HCT116 (cell line): ENCODE measurements at regions not wholly inside any gene's neighbourhood (a gene's known extent, or its start where the extent isn't known, plus 50 kb on each side); places are given as distances from the start of the nearest gene placed in this dataset.

Experiments
- ATAC-seq: fragments of 200-7000 bp; cut with Tn5 transposase; 2 replicates; pipeline ENCODE4 v1.9.1; 2020; ENCODE audit warnings: mild to moderate bottlenecking, moderate library complexity
- BruUV-seq: library from RNA; stranded (reverse); fragments of 400-500 nt; replicated peaks from 2 replicates; lab custom pipeline; 2021; lab: Mats Ljungman, UMichigan
- CTCF ChIA-PET: fragments of 300-600 bp; sonication (Branson Sonifier 250); formaldehyde crosslinking; loops from one replicate; lab custom pipeline; 2021; ENCODE audit warnings: antibody characterized with exemption; lab: Charles Lee
- POLR2A ChIA-PET: fragments of 300-600, 350-600 bp; sonication (Branson Sonifier 250); formaldehyde crosslinking; loops from one replicate; lab custom pipeline; 2021; ENCODE audit warnings: antibody characterized with exemption; lab: Charles Lee
- RAD21 ChIA-PET, 2 experiments: fragments of 300-600 bp; sonication (Branson Sonifier 250); formaldehyde crosslinking; loops; one replicate each; lab custom pipeline; 2023; ENCODE audit warnings: low total read pairs in 2 of 2; ENCODE audit not compliant: uncharacterized antibody in 2 of 2, unreplicated experiment in 2 of 2, low non-redundant PET in 1 of 2; lab: Charles Lee
- DNase-seq: peaks from one replicate; pipeline ENCODE4 v3.0.0-alpha.2; 2010; ENCODE audit warnings: low read depth, low spot score
- H2AFZ ChIP-seq: fragments of 200-600 bp; shearing (Covaris generic), sonication (generic); 2 replicates; pipeline ENCODE4 v1.6.1; 2017; ENCODE audit warnings: low read depth, mixed run types, mixed read lengths, antibody characterized with exemption, low read length; ENCODE audit not compliant: poor library complexity, severe bottlenecking
- H3K27ac ChIP-seq: 2 replicates; pipeline ENCODE4 v1.5.1; 2012; ENCODE audit warnings: low read depth, low read length
- H3K27me3 ChIP-seq: fragments of 200-600 bp; sonication (generic); 2 replicates; pipeline ENCODE4 v1.6.1; 2016; ENCODE audit warnings: mixed run types, low read length, mixed read lengths; ENCODE audit not compliant: insufficient read depth
- H3K36me3 ChIP-seq, 2 experiments: fragments of 200-500 bp in 1 of 2; fragments of 200-600 bp in 1 of 2; sonication (Bioruptor generic) in 1 of 2; sonication (generic) in 1 of 2; 2 replicates each; pipeline versions ENCODE4 v1.5.1 to v1.6.1; 2014 to 2016; ENCODE audit warnings: low read length in 2 of 2, inconsistent platforms in 1 of 2, mixed read lengths in 1 of 2, mixed run types in 1 of 2; ENCODE audit not compliant: insufficient read depth in 2 of 2, control insufficient read depth in 1 of 2
- H3K4me1 ChIP-seq, 2 experiments: fragments of 200-600 bp in 1 of 2; sonication (generic) in 1 of 2; 2 replicates each; pipeline versions ENCODE4 v1.5.1 to v1.6.1; 2012 to 2017; ENCODE audit warnings: low read length in 2 of 2, inconsistent platforms in 1 of 2, mild to moderate bottlenecking in 1 of 2, mixed read lengths in 1 of 2, mixed run types in 1 of 2, moderate library complexity in 1 of 2; ENCODE audit not compliant: insufficient read depth in 2 of 2, control insufficient read depth in 1 of 2
- H3K4me2 ChIP-seq: fragments of 200-600 bp; sonication (generic); 2 replicates; pipeline ENCODE4 v1.6.1; 2017; ENCODE audit warnings: mixed run types, low read length, mixed read lengths
- H3K4me3 ChIP-seq, 2 experiments: fragments of 200-600 bp in 1 of 2; sonication (generic) in 1 of 2; replicated peaks in 1 of 2; 2 replicates each; pipeline ENCODE4 v1.5.1; 2011 to 2016; ENCODE audit warnings: low read length in 2 of 2, control low read depth in 1 of 2, low read depth in 1 of 2, mild to moderate bottlenecking in 1 of 2, mixed read lengths in 1 of 2, mixed run types in 1 of 2
- H3K79me2 ChIP-seq: fragments of 200-600 bp; sonication (generic); 2 replicates; pipeline ENCODE4 v1.6.1; 2017; ENCODE audit warnings: mild to moderate bottlenecking, mixed run types, low read length, moderate library complexity, mixed read lengths; ENCODE audit not compliant: insufficient read depth
- H3K9ac ChIP-seq: fragments of 200-600 bp; sonication (generic); 2 replicates; pipeline ENCODE4 v1.6.1; 2016; ENCODE audit warnings: low read length, mixed read lengths
- H3K9me2 ChIP-seq: fragments of 200-600 bp; sonication (generic), shearing (Covaris generic); 2 replicates; pipeline ENCODE4 v1.6.1; 2017; ENCODE audit warnings: mixed run types, mild to moderate bottlenecking, moderate library complexity; ENCODE audit not compliant: insufficient read depth
- H3K9me3 ChIP-seq, 2 experiments: fragments of 200-500 bp in 1 of 2; fragments of 200-600 bp in 1 of 2; sonication (Bioruptor generic) in 1 of 2; sonication (generic) in 1 of 2; 2 replicates each; pipeline ENCODE4 v1.6.1; 2014 to 2017; ENCODE audit warnings: low read length in 2 of 2, mixed read lengths in 2 of 2, inconsistent platforms in 1 of 2, low read depth in 1 of 2, mild to moderate bottlenecking in 1 of 2, mixed run types in 1 of 2, moderate library complexity in 1 of 2; ENCODE audit not compliant: control insufficient read depth in 1 of 2, insufficient read depth in 1 of 2
- H4K20me1 ChIP-seq: fragments of 200-600 bp; sonication (generic), shearing (Covaris generic); 2 replicates; pipeline ENCODE4 v1.6.1; 2017; ENCODE audit warnings: mixed run types, mild to moderate bottlenecking, moderate library complexity; ENCODE audit not compliant: insufficient read depth
- CEBPB ChIP-seq: IDR thresholded peaks from 2 replicates; pipeline ENCODE4 v1.6.1; 2012; ENCODE audit warnings: low read depth
- EGR1 ChIP-seq: IDR thresholded peaks from 2 replicates; pipeline ENCODE4 v1.6.1; 2012; ENCODE audit warnings: low read depth
- ELF1 ChIP-seq: IDR thresholded peaks from 2 replicates; pipeline ENCODE4 v1.6.1; 2012; ENCODE audit warnings: low read depth, borderline replicate concordance
- EZH2 ChIP-seq: fragments of 200-600 bp; sonication (generic); IDR thresholded peaks from 2 replicates; pipeline ENCODE4 v1.6.1; 2017; ENCODE audit warnings: antibody characterized with exemption, mixed run types
- EZH2phosphoT487 ChIP-seq: fragments of 200-600 bp; IDR thresholded peaks from 2 replicates; pipeline ENCODE4 v1.6.1; 2018; ENCODE audit warnings: antibody characterized with exemption, borderline replicate concordance
- FOSL1 ChIP-seq: IDR thresholded peaks from 2 replicates; pipeline ENCODE4 v1.6.1; 2012; ENCODE audit warnings: low read depth
- JUND ChIP-seq: IDR thresholded peaks from 2 replicates; pipeline ENCODE4 v1.6.1; 2012
- POLR2AphosphoS5 ChIP-seq: IDR thresholded peaks from 2 replicates; pipeline ENCODE4 v1.6.1; 2011; ENCODE audit warnings: mild to moderate bottlenecking, low read depth, low read length, moderate library complexity
- RAD21 ChIP-seq: IDR thresholded peaks from 2 replicates; pipeline ENCODE4 v1.6.1; 2012; ENCODE audit warnings: low read depth, mild to moderate bottlenecking
- SIN3A ChIP-seq: IDR thresholded peaks from 2 replicates; pipeline ENCODE4 v1.6.1; 2012; ENCODE audit warnings: low read depth
- SP1 ChIP-seq: IDR thresholded peaks from 2 replicates; pipeline ENCODE4 v1.6.1; 2012; ENCODE audit warnings: low read depth
- SRF ChIP-seq: IDR thresholded peaks from 2 replicates; pipeline ENCODE4 v1.6.1; 2012; ENCODE audit warnings: low read depth
- TCF7L2 ChIP-seq: IDR thresholded peaks from 2 replicates; pipeline ENCODE4 v1.7.0; 2011; ENCODE audit warnings: borderline replicate concordance, inconsistent platforms; ENCODE audit not compliant: insufficient read depth, insufficient read length; ENCODE audit errors: extremely low read depth
- ZFX ChIP-seq: fragments of 450-650 bp; IDR thresholded peaks from 2 replicates; pipeline ENCODE4 v1.6.1; 2017
- ZNF274 ChIP-seq: fragments of 200-500 bp; sonication (Bioruptor generic); IDR thresholded peaks from 2 replicates; pipeline ENCODE4 v1.6.1; 2014; ENCODE audit warnings: mild to moderate bottlenecking, low read depth, low read length, inconsistent platforms
- intact Hi-C: fragments of 100-400 bp; cut with micrococcal nuclease; formaldehyde crosslinking; loops from 2 replicates; pipeline ENCODE4 v1.10.0; 2022
- TF ChIP-seq, protein P1 (sequence below): IDR thresholded peaks from 2 replicates; pipeline ENCODE4 v1.6.1; 2012
- TF ChIP-seq, protein P2 (sequence below): IDR thresholded peaks from 2 replicates; pipeline ENCODE4 v1.6.1; 2012
- TF ChIP-seq, protein P3 (sequence below): IDR thresholded peaks from 2 replicates; pipeline ENCODE4 v1.6.1; 2011; ENCODE audit warnings: mild to moderate bottlenecking, low read length, moderate library complexity; ENCODE audit not compliant: insufficient replicate concordance; ENCODE audit errors: extremely low read depth

DNA sequence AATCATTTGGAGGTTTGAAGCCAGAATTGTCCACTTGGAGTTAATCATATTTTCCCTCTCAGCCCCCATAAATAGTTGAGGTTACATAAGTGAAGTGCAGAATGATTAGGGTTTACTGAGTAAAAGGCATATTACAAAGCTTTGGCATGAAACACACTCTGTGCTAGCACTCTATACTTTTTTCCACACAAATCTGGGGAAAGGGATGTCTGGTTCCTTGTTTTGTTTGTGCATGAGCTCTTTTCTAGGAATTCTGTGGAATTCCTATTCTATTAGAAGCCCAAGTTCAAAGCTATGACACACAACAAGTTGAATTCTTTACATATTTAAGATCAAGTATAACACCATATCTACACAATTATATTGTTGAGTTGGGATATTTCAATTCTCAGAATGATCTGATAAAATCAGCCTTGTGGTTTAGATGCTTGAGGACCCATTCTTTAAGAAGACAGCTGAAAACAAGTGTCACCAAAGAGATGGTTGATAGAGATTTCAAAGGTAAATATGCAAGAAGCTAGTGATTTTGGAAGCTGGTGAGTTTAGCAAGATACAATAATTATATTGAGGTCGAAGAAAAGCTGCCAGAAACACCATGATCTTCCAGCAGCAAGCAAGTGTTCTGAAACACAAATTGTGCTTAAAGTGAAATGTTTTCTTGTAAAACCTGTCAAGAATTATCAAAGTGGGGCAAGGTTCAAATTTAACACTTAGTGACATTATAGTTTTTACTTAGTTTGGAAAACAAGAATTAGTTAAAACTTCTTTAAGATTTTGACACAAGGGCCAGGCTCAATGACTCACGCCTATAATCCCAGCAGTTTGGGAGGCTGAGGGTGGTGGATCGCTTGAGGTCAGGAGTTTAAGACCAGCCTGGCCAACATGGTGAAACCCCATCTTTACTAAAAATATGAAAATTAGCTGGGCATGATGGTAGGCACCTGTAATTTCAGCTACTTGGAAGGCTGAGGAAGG lies 122.6 kb downstream of the INHBA start:
- H3K27me3 ChIP-seq: no peaks in the 10 kb centered on the region
- RAD21 ChIA-PET: no interaction called here
- POLR2A ChIA-PET: no interaction called here
- TF ChIP-seq SRF (no peak), TCF7L2 (no peak), EGR1 (no peak), JUND (no peak), EZH2phosphoT487 (no peak), POLR2AphosphoS5 (no peak), ZNF274 (no peak), RAD21 (no peak), FOSL1 (no peak), CEBPB (no peak), SP1 (no peak), ELF1 (no peak), ZFX (no peak), EZH2 (no peak), SIN3A (no peak)
- TF ChIP-seq, protein P1, sequence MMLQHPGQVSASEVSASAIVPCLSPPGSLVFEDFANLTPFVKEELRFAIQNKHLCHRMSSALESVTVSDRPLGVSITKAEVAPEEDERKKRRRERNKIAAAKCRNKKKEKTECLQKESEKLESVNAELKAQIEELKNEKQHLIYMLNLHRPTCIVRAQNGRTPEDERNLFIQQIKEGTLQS: no peak
- TF ChIP-seq, protein P2, sequence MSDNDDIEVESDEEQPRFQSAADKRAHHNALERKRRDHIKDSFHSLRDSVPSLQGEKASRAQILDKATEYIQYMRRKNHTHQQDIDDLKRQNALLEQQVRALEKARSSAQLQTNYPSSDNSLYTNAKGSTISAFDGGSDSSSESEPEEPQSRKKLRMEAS: no peak
- TF ChIP-seq, protein P3, sequence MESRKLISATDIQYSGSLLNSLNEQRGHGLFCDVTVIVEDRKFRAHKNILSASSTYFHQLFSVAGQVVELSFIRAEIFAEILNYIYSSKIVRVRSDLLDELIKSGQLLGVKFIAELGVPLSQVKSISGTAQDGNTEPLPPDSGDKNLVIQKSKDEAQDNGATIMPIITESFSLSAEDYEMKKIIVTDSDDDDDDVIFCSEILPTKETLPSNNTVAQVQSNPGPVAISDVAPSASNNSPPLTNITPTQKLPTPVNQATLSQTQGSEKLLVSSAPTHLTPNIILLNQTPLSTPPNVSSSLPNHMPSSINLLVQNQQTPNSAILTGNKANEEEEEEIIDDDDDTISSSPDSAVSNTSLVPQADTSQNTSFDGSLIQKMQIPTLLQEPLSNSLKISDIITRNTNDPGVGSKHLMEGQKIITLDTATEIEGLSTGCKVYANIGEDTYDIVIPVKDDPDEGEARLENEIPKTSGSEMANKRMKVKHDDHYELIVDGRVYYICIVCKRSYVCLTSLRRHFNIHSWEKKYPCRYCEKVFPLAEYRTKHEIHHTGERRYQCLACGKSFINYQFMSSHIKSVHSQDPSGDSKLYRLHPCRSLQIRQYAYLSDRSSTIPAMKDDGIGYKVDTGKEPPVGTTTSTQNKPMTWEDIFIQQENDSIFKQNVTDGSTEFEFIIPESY: no peak
- TF ChIP-seq, all 23 proteins: peak for 0
- Histone ChIP-seq H3K4me2 (no peak overlapping the region), H3K4me3 (no peak overlapping the region), H3K9me2 (no peaks in the 10 kb centered on the region), H3K27ac (no peak overlapping the region), H2AFZ (no peak overlapping the region), H4K20me1 (no peaks in the 10 kb centered on the region), H3K4me1 (no peaks in the 10 kb centered on the region), H3K36me3 (no peaks in the 10 kb centered on the region), H3K9me3 (no peaks in the 10 kb centered on the region), H3K79me2 (no peaks in the 10 kb centered on the region), H3K9ac (no peak overlapping the region)
- CTCF ChIA-PET: no interaction called here
- no TSS peak for BruUV-seq
- DNase-seq (no peak), ATAC-seq (no peak)
- intact Hi-C loops: no loop called here
